VCaP (cell line): ENCODE measurements at regions not wholly inside any gene's neighbourhood (a gene's known extent, or its start where the extent isn't known, plus 50 kb on each side); places are given as distances from the start of the nearest gene placed in this dataset.
"Not testable (repeated sequence)": the region's sequence is repeated elsewhere in the genome, so short reads cannot be mapped to it uniquely, and the experiment has no call there.

Experiments
- H3K27ac ChIP-seq: fragments of 450-650 bp; 2 replicates; pipeline ENCODE4 v1.5.1; 2017
- CTCF ChIP-seq: fragments of 450-650 bp; conservative IDR thresholded peaks from 2 replicates; pipeline ENCODE4 v1.5.1; 2017; ENCODE audit warnings: mild to moderate bottlenecking, moderate library complexity

- no peak for TF ChIP-seq CTCF
- H3K27ac ChIP-seq = no peak overlapping the region
Measured at GRCh38 chrX:4572691-4573090, 859.2 kb upstream of the PRKX start.

- no peak for TF ChIP-seq CTCF
- no peak overlapping the region for H3K27ac ChIP-seq
Measured at GRCh38 chrX:4570151-4570550, 856.7 kb upstream of the PRKX start.

GRCh38 chrX:4560192-4560591 is 846.7 kb upstream of the PRKX start:
- no peak overlapping the region for H3K27ac ChIP-seq
- TF ChIP-seq CTCF = no peak

- no peak; the same call in 1 of the 2 replicates for TF ChIP-seq CTCF
- H3K27ac ChIP-seq = no peak overlapping the region
Measured at GRCh38 chrX:4550018-4550417, 836.6 kb upstream of the PRKX start.

- TF ChIP-seq CTCF = peak; percentile 78
- H3K27ac ChIP-seq = no peak overlapping the region
Measured at GRCh38 chrX:4547213-4547836, 833.9 kb upstream of the PRKX start.

- not testable (repeated sequence) for H3K27ac ChIP-seq
Measured at GRCh38 chrX:4546178-4546577, 832.7 kb upstream of the PRKX start.

GRCh38 chrX:4528247-4528646 is 814.8 kb upstream of the PRKX start:
- H3K27ac ChIP-seq = no peak overlapping the region
- TF ChIP-seq CTCF = no peak

- TF ChIP-seq CTCF = no peak
- H3K27ac ChIP-seq = no peak overlapping the region
Measured at GRCh38 chrX:4485912-4486311, 772.5 kb upstream of the PRKX start.
